ENCODE measurements at regions not wholly inside any gene's neighbourhood (a gene's known extent, or its start where the extent isn't known, plus 50 kb on each side); places are given as distances from the start of the nearest gene placed in this dataset.

GRCh38 chr5:4532705-4533080, 607.4 kb upstream of the ADAMTS16 start:
- no peak for TF ChIP-seq CTCF (IDR thresholded peaks at IDR 0.05)
- no peak for TF ChIP-seq POLR2A (IDR thresholded peaks at IDR 0.05)
- no peak for TF ChIP-seq EP300 (IDR thresholded peaks at IDR 0.05)
